ENCODE measurements at regions not wholly inside any gene's neighbourhood (a gene's known extent, or its start where the extent isn't known, plus 50 kb on each side); places are given as distances from the start of the nearest gene placed in this dataset.

GRCh38 chr2:192971981-192972380 lies 777.2 kb upstream of the TMEFF2 start:
- no peak for TF ChIP-seq MAX (IDR thresholded peaks at IDR 0.05)
- no peak for TF ChIP-seq REST (IDR thresholded peaks at IDR 0.05; ENCODE audit: low read depth)
- TF ChIP-seq RAD21 (IDR thresholded peaks at IDR 0.05; ENCODE audit: low read depth) = no peak
- TF ChIP-seq EP300 (IDR thresholded peaks at IDR 0.05; ENCODE audit: borderline replicate concordance) = no peak
- no peak for TF ChIP-seq EGR1 (IDR thresholded peaks at IDR 0.05)
- no peak for TF ChIP-seq CREB1 (IDR thresholded peaks at IDR 0.05; ENCODE audit: low read depth)
- no peak for TF ChIP-seq ZBTB7A (IDR thresholded peaks at IDR 0.05; ENCODE audit: low read depth)
- no peak for TF ChIP-seq TAF1 (IDR thresholded peaks at IDR 0.05; ENCODE audit: low read depth)
